A549 (cell line): ENCODE measurements at regions not wholly inside any gene's neighbourhood (a gene's known extent, or its start where the extent isn't known, plus 50 kb on each side); places are given as distances from the start of the nearest gene placed in this dataset.

Source experiments
- CHD4 ChIP-seq: fragments of 200-600 bp; sonication (generic); IDR thresholded peaks from 2 replicates; pipeline ENCODE4 v1.6.1; 2016; ENCODE audit warnings: antibody characterized with exemption, mild to moderate bottlenecking, borderline replicate concordance
- CTCF ChIP-seq: fragments of >200 bp; sonication (Bioruptor Twin); formaldehyde crosslinking; IDR thresholded peaks from 3 replicates; pipeline ENCODE4 v1.5.1; 2016
- HDAC2 ChIP-seq: fragments of 200-600 bp; sonication (generic); IDR thresholded peaks from 2 replicates; pipeline ENCODE4 v1.6.1; 2016
- MAFK ChIP-seq: fragments of 450-650 bp; IDR thresholded peaks from 2 replicates; pipeline ENCODE4 v1.6.1; 2014; ENCODE audit not compliant: partially characterized antibody
- POLR2A ChIP-seq: IDR thresholded peaks from 2 replicates; pipeline ENCODE4 v1.6.1; 2012; ENCODE audit warnings: mild to moderate bottlenecking, low read length
- POLR2AphosphoS2 ChIP-seq: conservative IDR thresholded peaks from 2 replicates; pipeline ENCODE4 v1.6.1; 2012; ENCODE audit warnings: low read length, improper control_type of control experiment, inconsistent platforms

GRCh38 chr5:68353605-68354004 is 138.0 kb downstream of the PIK3R1 start:
- no peak for TF ChIP-seq MAFK
- TF ChIP-seq POLR2A: no peak
- TF ChIP-seq HDAC2: no peak
- TF ChIP-seq CTCF: no peak
- no peak for TF ChIP-seq POLR2AphosphoS2
- TF ChIP-seq CHD4: no peak
